HL-60 (cell line): ENCODE measurements at regions not wholly inside any gene's neighbourhood (a gene's known extent, or its start where the extent isn't known, plus 50 kb on each side); places are given as distances from the start of the nearest gene placed in this dataset.
A peak's percentile ranks its signal among the peaks of the same experiment; 100 is the strongest.

Experiments
- DNase-seq, 2 experiments: peaks; one replicate each; pipeline ENCODE4 v3.0.0-alpha.2; 2010 to 2020; ENCODE audit warnings: low read depth in 1 of 2, low spot score in 1 of 2
- H3K27ac ChIP-seq: fragments of 250-450 bp; sonication (Bioruptor Pico); replicated peaks from 2 replicates; pipeline ENCODE4 v1.5.1; 2020; ENCODE audit warnings: mild to moderate bottlenecking, moderate library complexity
- H3K27me3 ChIP-seq: fragments of 250-450 bp; sonication (Bioruptor Pico); 2 replicates; pipeline ENCODE4 v1.5.1; 2021; ENCODE audit warnings: mild to moderate bottlenecking, moderate library complexity; ENCODE audit not compliant: insufficient read depth, poor library complexity, severe bottlenecking
- H3K4me3 ChIP-seq: replicated peaks from 2 replicates; pipeline ENCODE4 v1.5.1; 2011; ENCODE audit warnings: mild to moderate bottlenecking, control low read depth, low read length; ENCODE audit not compliant: insufficient read depth
- CTCF ChIP-seq: IDR thresholded peaks from one replicate; pipeline ENCODE4 v1.5.1; 2011; ENCODE audit warnings: low read length, control low read depth, inconsistent platforms; ENCODE audit not compliant: insufficient read depth
- GABPA ChIP-seq: IDR thresholded peaks from 2 replicates; pipeline ENCODE4 v1.6.1; 2012; ENCODE audit warnings: low read depth
- POLR2AphosphoS5 ChIP-seq: IDR thresholded peaks from 2 replicates; pipeline ENCODE4 v1.6.1; 2012; ENCODE audit warnings: low read depth
- REST ChIP-seq: IDR thresholded peaks from 2 replicates; pipeline ENCODE4 v1.6.1; 2012; ENCODE audit warnings: low read depth; ENCODE audit not compliant: insufficient replicate concordance
- SPI1 ChIP-seq: IDR thresholded peaks from 2 replicates; pipeline ENCODE4 v1.6.1; 2012; ENCODE audit warnings: low read depth, mild to moderate bottlenecking, borderline replicate concordance

GRCh38 chr13:60335531-60335930 lies 61.5 kb upstream of the TDRD3 start:
- H3K27me3 ChIP-seq: peaks cover 8% of the 10 kb centered on the region
- DNase-seq: no peak
- H3K27ac ChIP-seq: no peak overlapping the region
- TF ChIP-seq CTCF (peak; percentile 22), REST (no peak)
- no peak overlapping the region for H3K4me3 ChIP-seq

- no peak overlapping the region for H3K4me3 ChIP-seq
- H3K27me3 ChIP-seq: peaks cover 8% of the 10 kb centered on the region
- TF ChIP-seq REST (no peak), POLR2AphosphoS5 (no peak), CTCF (no peak), SPI1 (no peak), GABPA (no peak)
- no peak for DNase-seq
- no peak overlapping the region for H3K27ac ChIP-seq
Measured at GRCh38 chr13:60338754-60339153, 58.3 kb upstream of the TDRD3 start.

DNA sequence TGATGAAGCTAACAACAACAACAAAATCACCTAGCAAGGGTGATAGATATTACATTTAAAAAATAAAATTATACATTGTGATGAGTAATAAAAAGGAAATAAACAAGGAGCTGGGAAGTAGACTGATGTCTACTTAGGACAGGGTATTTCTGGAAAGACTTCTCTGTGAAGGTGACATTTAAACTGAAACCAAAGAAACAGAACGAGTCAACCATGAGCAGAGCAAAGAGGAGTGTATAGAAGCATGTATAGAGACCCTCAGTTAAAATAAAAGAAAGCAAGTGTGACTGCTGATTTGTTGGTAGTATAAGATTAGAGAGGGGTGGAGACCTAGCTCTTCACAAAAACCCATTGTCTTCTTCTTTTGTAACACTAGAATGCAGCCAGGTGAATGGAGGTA lies 53.0 kb upstream of the TDRD3 start:
- Histone ChIP-seq H3K4me3 (no peak overlapping the region), H3K27ac (no peak overlapping the region), H3K27me3 (peaks cover 2% of the 10 kb centered on the region)
- DNase-seq: no peak
- TF ChIP-seq SPI1: no peak
- TF ChIP-seq POLR2AphosphoS5: no peak
- TF ChIP-seq REST: no peak
- TF ChIP-seq CTCF: no peak
- no peak for TF ChIP-seq GABPA
